ENCODE measurements at regions not wholly inside any gene's neighbourhood (a gene's known extent, or its start where the extent isn't known, plus 50 kb on each side); places are given as distances from the start of the nearest gene placed in this dataset.

DNA sequence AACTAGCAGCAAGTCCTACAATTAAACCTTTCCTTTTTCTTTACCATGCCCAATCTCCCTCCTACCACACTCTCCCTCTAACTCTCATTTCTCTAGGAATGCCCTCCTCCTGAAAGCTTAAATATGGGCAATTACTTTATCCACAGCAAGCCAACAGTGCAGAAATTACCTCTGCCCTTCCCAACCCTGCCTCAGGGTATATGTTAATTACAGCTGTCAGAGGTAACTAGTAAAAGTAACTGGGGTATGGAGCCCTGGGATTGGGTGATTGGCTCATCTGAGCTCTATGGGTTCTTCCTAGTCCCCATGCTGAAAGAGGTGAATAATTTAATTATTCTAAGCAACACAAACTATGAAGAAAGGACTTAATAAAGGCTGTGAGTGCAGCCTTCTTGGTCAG, 478.9 kb upstream of the NMUR2 start:
- Histone ChIP-seq H3K9ac (no peak overlapping the region), H3K4me2 (no peak overlapping the region), H3K27me3 (no peaks in the 10 kb centered on the region), H3K4me1 (no peaks in the 10 kb centered on the region), H4K20me1 (no peaks in the 10 kb centered on the region), H3K9me3 (0 out of 2 replicates have a peak, but pooled peaks cover 2% of the 10 kb centered on the region), H3K4me3 (no peak overlapping the region), H3K27ac (no peak overlapping the region), H3K36me3 (no peaks in the 10 kb centered on the region)
- TF ChIP-seq Cebpa-rat (IDR thresholded peaks at IDR 0.05): no peak

DNA sequence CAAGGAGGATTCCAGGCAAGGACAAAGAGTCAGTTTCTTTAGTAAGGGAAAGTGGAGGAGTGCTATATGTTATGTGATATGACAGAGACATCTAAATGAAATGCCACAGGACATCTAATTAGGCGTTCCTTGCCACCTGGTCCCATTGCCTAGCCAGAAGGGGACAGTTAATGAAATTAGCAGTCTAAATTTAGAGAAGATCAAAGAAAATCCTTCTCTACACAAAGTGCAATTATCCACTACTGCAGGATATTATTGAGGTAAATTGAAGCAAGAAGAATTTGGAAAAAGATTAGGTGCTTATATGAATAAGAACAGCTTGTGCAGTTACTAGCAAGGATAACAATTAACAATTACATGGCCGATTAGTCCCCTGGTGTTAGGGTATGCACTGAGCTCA, 495.3 kb upstream of the NMUR2 start:
- Histone ChIP-seq H3K27ac (no peak overlapping the region), H3K36me3 (no peaks in the 10 kb centered on the region), H4K20me1 (no peaks in the 10 kb centered on the region), H3K4me1 (no peaks in the 10 kb centered on the region), H3K27me3 (no peaks in the 10 kb centered on the region), H3K4me3 (no peak overlapping the region), H3K4me2 (no peak overlapping the region), H3K9me3 (no peaks in the 10 kb centered on the region), H3K9ac (no peak overlapping the region)
- no peak for TF ChIP-seq Cebpa-rat (IDR thresholded peaks at IDR 0.05)

DNA sequence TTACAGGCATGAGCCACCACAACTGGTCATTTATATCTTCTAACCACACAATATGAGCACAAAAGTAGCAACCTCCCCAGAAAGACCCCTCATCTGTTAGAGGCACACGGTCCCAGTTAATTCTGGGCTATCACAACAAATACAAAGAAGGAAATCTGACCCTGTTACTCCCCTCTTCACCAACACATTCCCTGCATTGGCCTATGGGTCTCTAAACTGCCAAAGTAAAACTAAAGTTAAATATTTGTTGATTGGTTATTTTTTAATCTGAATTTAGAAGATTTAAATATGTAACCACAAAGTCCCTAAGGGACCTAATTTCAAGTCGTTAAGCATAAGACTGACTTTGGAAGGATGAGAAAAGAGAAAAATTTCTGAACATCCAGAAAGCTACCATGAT, 496.7 kb upstream of the NMUR2 start:
- Histone ChIP-seq H4K20me1 (no peaks in the 10 kb centered on the region), H3K27me3 (no peaks in the 10 kb centered on the region), H3K9ac (no peak overlapping the region), H3K4me1 (no peaks in the 10 kb centered on the region), H3K9me3 (no peaks in the 10 kb centered on the region), H3K4me2 (no peak overlapping the region), H3K36me3 (no peaks in the 10 kb centered on the region), H3K27ac (no peak overlapping the region), H3K4me3 (no peak overlapping the region)
- no peak for TF ChIP-seq Cebpa-rat (IDR thresholded peaks at IDR 0.05)

GRCh38 chr5:152905286-152905685, 500.2 kb upstream of the NMUR2 start:
- H3K4me3 ChIP-seq: no peak overlapping the region
- H3K27ac ChIP-seq: no peak overlapping the region
- H3K36me3 ChIP-seq: no peaks in the 10 kb centered on the region
- no peaks in the 10 kb centered on the region for H3K4me1 ChIP-seq
- no peaks in the 10 kb centered on the region for H4K20me1 ChIP-seq
- no peaks in the 10 kb centered on the region for H3K9me3 ChIP-seq
- no peak for TF ChIP-seq Cebpa-rat (IDR thresholded peaks at IDR 0.05)
- no peaks in the 10 kb centered on the region for H3K27me3 ChIP-seq
- H3K9ac ChIP-seq: no peak overlapping the region
- H3K4me2 ChIP-seq: no peak overlapping the region

DNA sequence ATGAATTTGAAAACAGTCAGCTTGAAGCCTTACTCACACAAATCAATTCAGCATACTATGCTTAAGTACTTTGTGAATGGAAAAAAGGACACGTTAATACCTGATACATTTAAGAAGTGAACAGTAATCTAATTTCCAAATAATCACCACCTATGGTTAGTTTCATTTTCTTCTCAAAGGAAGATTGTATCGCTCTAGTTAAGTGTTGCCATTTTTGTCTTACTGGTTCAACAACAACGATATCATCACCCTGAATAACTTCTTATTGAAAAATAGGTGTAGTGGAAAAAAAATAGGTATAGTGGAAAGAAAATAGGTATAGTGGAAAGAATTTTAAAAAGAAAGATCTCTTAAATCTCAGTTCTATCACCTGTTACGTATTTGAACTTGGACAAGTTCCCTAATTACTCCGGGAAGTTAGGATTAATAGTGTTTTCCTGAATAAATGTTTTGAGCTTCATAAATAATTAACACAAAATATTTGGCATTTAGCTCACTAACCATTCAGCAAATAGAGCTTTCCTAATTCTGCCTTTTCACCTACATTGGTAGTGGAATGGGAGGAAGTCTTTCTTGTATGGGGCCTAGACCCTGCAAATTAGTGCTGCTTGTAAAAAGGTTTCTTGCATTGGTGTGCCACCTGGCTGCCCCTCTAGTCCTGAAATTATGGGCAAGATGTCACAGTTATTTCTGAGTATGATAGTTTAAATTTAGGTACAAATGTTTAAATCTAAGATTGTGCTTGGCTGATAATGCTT, 502.6 kb upstream of the NMUR2 start:
- H3K4me1 ChIP-seq: no peaks in the 10 kb centered on the region
- H4K20me1 ChIP-seq: no peaks in the 10 kb centered on the region
- no peak overlapping the region for H3K4me2 ChIP-seq
- TF ChIP-seq Cebpa-rat (IDR thresholded peaks at IDR 0.05): no peak
- no peak overlapping the region for H3K4me3 ChIP-seq
- no peaks in the 10 kb centered on the region for H3K27me3 ChIP-seq
- no peaks in the 10 kb centered on the region for H3K9me3 ChIP-seq
- H3K9ac ChIP-seq: no peak overlapping the region
- H3K36me3 ChIP-seq: no peaks in the 10 kb centered on the region
- no peak overlapping the region for H3K27ac ChIP-seq

GRCh38 chr5:152912924-152913323, 507.8 kb upstream of the NMUR2 start:
- Histone ChIP-seq H3K4me2 (no peak overlapping the region), H3K9ac (no peak overlapping the region), H3K4me3 (no peak overlapping the region), H3K27ac (no peak overlapping the region), H3K4me1 (no peaks in the 10 kb centered on the region), H3K27me3 (no peaks in the 10 kb centered on the region), H3K9me3 (no peaks in the 10 kb centered on the region), H3K36me3 (no peaks in the 10 kb centered on the region), H4K20me1 (no peaks in the 10 kb centered on the region)
- TF ChIP-seq Cebpa-rat (IDR thresholded peaks at IDR 0.05): no peak

DNA sequence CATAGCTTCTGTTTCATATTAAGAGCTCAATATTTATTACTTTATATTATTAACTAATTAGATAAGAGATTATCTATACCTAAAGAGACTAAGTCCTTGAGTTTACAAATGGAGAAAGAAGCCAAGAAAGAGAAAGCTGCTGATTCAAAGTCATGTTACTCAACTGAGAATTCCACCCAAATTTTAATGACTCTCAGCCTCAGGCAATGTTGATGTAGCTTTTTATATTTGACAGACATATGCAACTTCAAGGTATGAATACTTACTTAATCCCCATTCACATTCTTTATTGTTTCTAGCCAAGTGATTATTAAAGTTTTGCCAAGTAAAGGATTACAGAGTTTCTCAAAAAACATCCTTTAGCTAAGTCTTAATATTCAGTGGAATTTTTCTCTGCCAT, 527.5 kb upstream of the NMUR2 start:
- no peak for TF ChIP-seq Cebpa-rat (IDR thresholded peaks at IDR 0.05)

GRCh38 chr5:152933056-152933455, 528.0 kb upstream of the NMUR2 start:
- no peaks in the 10 kb centered on the region for H3K36me3 ChIP-seq
- no peak overlapping the region for H3K4me3 ChIP-seq
- no peaks in the 10 kb centered on the region for H4K20me1 ChIP-seq
- H3K4me1 ChIP-seq: no peaks in the 10 kb centered on the region
- no peak overlapping the region for H3K27ac ChIP-seq
- no peak for TF ChIP-seq Cebpa-rat (IDR thresholded peaks at IDR 0.05)
- H3K9me3 ChIP-seq: peaks cover 9% of the 10 kb centered on the region
- no peak overlapping the region for H3K9ac ChIP-seq
- no peaks in the 10 kb centered on the region for H3K27me3 ChIP-seq
- H3K4me2 ChIP-seq: no peak overlapping the region

More for the DNA sequence above, 527.5 kb upstream of the NMUR2 start:
- Histone ChIP-seq H4K20me1 (no peaks in the 10 kb centered on the region), H3K4me3 (no peak overlapping the region), H3K27me3 (no peaks in the 10 kb centered on the region), H3K4me1 (no peaks in the 10 kb centered on the region), H3K27ac (no peak overlapping the region), H3K4me2 (no peak overlapping the region), H3K9me3 (peaks cover 5% of the 10 kb centered on the region), H3K36me3 (no peaks in the 10 kb centered on the region), H3K9ac (no peak overlapping the region)

GRCh38 chr5:152938630-152939029, 533.6 kb upstream of the NMUR2 start:
- H3K9me3 ChIP-seq: peaks cover 18% of the 10 kb centered on the region
- no peak overlapping the region for H3K4me2 ChIP-seq
- no peaks in the 10 kb centered on the region for H3K36me3 ChIP-seq
- no peak overlapping the region for H3K9ac ChIP-seq
- H3K4me1 ChIP-seq: no peaks in the 10 kb centered on the region
- H3K4me3 ChIP-seq: no peak overlapping the region
- H3K27ac ChIP-seq: no peak overlapping the region
- no peaks in the 10 kb centered on the region for H4K20me1 ChIP-seq
- H3K27me3 ChIP-seq: no peaks in the 10 kb centered on the region
- no peak for TF ChIP-seq Cebpa-rat (IDR thresholded peaks at IDR 0.05)

- TF ChIP-seq Cebpa-rat (IDR thresholded peaks at IDR 0.05): no peak
- Histone ChIP-seq H3K9me3 (peaks cover 11% of the 10 kb centered on the region), H4K20me1 (no peaks in the 10 kb centered on the region), H3K27ac (no peak overlapping the region), H3K4me2 (no peak overlapping the region), H3K36me3 (no peaks in the 10 kb centered on the region), H3K4me1 (no peaks in the 10 kb centered on the region), H3K4me3 (no peak overlapping the region), H3K9ac (no peak overlapping the region), H3K27me3 (no peaks in the 10 kb centered on the region)
These were observed 537.7 kb upstream of the NMUR2 start for GRCh38 chr5:152942633-152943336.
